ENCODE measurements at regions not wholly inside any gene's neighbourhood (a gene's known extent, or its start where the extent isn't known, plus 50 kb on each side); places are given as distances from the start of the nearest gene placed in this dataset.

GRCh38 chr2:111219285-111219684 lies 98.6 kb downstream of the BCL2L11 start:
- no peak for DNase-seq (ENCODE audit: low spot score)

DNA sequence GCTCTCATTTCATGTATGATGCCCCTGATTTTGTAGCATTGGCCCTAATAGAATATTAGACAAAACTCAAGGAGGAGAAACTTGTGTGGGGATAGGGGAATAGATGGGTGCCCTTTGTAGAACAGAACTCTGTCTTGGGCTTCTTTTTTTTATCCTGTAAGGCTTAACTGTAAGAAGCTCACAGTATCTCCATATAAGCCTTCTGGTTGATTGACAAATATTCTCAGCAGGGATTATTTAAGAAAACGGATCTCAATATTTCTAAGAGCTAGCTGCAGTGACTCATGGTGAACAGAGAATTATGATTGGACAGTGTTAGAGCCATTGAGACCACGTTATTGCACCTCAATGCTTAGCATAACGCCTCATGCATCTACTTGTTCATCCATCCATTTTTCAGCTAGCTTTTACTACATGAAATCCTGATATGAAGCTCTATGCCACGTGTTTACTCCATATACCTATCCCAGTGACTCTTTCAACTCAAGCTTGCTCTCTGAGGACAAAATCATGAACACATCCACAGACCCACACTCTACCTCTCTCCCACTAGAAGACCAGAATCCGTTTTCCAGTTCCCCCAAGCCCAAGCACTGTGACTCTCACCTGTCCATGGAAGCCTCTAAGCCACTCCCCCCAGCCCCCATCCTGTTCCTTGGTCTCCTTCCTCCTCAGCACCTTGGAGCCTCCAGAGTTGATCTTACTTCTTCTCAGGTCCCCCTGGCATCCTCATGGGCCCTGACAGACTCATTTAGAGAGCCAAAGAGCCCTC lies 99.2 kb downstream of the BCL2L11 start:
- DNase-seq (ENCODE audit: low spot score): no peak

DNA sequence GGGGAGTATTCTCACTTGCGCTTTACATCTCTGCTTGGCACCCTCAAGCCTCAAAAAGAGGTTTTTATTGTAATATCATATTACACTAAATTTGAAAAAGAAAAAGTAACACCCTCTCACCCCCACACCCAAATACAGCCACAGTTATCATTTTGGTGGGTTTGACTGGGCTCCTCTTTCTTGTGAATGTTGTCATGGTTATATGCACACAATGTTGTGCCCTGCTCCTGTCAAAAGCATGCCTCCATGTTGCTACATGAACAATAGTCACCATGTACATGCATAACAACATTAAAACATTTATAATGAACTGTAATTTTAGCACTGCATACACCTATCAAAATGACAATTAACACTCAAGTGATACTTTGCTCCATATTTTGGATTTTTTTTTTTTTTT lies 100.2 kb downstream of the BCL2L11 start:
- no peak for DNase-seq (ENCODE audit: low spot score)

DNA sequence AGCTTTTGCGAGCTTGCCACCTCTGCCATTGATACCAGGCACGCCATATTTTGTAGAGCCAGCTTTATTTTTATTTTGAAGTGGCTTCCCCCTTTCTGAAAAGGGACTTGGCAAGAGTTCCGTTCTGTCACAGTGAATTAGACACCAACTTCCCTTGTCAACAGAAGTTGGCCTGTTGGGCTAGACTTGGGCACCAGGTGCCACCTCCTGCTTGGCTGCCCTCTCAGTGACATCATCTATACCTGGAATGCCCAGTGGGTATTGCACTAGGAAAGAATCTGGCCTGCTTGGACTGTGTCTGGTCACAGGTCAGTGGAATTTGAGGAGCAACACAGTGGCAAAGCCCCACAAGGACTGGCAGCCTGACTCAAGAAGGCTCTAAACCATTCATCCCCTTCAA lies 101.0 kb downstream of the BCL2L11 start:
- DNase-seq (ENCODE audit: low spot score): no peak

DNA sequence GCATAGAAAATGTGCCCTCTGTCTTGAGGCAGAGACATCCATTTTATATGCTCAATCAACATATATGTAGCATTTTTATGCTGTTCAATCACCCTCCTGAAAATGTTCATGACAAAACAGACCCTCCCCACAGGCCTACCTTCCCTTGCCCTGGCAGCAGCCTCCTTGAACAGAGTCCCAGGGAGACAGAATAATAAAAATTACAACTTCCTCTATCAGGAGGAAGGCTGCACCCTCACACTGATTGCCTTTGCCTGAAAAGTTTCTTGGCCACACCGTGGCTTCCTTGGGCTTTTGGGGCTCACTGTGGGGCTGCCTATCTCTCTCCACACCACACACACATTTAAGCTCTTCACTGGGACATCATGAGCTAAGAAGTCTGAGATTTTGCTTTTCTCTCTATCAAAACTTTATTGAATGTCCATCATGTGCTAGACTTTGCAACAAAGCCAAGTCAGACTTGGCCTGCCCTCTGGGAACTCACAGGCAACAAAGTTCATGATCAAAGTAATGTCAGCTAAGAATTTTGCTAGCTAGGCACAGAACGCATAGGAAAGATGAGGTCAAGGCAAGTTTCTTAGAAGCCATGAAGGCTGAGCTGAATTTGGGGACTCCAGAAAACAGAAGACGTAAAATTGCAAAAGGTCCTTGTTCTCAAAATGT lies 101.6 kb downstream of the BCL2L11 start:
- no peak for DNase-seq (ENCODE audit: low spot score)

- DNase-seq (ENCODE audit: low spot score): no peak
Observed at GRCh38 chr2:111225856-111226255, 105.1 kb downstream of the BCL2L11 start.

GRCh38 chr2:111226876-111227700 lies 106.4 kb downstream of the BCL2L11 start:
- no peak for DNase-seq (ENCODE audit: low spot score)

DNA sequence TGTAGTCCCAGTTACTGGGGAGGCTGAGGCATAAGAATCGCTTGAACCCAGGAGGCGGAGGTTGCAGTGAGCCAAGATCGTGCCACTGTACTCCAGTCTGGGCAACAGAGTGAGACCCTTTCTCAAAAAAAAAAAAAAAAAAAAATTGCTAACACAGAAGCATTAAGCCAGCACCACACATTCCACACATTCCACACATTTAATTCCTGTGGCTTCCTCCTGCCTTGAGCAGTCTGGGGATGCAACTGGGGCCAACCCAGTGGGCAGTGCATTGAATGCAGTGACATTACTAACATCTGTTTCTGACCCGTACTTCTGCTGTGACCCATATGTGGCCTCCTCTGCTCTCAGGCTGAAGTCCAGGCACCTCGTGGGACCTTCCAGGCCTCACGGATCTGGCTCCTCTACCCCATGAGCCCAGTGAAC lies 107.0 kb downstream of the BCL2L11 start:
- DNase-seq (ENCODE audit: low spot score): no peak

GRCh38 chr2:111231532-111232252 lies 111.0 kb downstream of the BCL2L11 start:
- DNase-seq (ENCODE audit: low spot score): no peak

- no peak for DNase-seq (ENCODE audit: low spot score)
Observed at GRCh38 chr2:111235192-111236015, 114.7 kb downstream of the BCL2L11 start.

- no peak for DNase-seq (ENCODE audit: low spot score)
Observed at GRCh38 chr2:111236025-111236424, 115.3 kb downstream of the BCL2L11 start.

DNA sequence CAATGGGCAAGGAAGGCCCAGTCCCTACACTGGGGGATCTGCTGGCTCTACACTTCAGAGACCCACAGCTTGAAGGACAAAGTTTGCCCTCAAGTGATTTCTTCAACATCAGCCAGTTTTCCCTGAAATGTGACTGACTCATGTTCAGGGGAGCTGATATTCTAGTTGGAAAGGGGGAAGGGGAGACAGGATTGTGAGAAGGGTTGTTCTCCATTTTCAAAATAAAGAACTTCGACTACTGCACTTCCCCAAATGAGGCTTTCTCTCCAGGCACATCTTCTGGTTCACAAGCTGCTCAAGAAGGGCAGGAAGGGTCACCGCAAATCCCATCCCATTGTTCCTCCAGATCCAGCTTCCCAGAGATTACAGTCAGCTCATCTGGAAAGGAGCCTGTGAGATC lies 117.6 kb downstream of the BCL2L11 start:
- no peak for DNase-seq (ENCODE audit: low spot score)

DNA sequence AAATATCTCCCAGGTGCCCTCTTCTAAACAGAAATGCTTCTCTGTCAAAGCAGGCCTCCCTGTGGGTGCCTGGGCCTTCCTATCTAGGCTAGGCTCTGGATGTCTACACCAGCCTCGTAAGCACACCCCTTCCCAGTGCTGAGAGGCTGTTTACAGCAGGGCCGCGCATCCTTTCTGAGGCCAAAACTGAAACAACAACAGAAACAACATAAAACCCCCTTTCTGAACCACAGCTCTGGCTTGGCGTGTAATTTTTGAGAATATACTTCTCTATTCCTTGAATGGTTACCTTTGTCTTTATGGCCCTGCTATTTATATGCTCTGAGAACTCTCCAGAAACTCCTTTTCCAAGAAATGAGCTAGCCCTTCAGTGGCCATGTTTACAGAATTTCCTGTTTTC lies 118.4 kb downstream of the BCL2L11 start:
- DNase-seq (ENCODE audit: low spot score): no peak

- no peak for DNase-seq (ENCODE audit: low spot score)
Observed at GRCh38 chr2:111239581-111240249, 119.0 kb downstream of the BCL2L11 start.

GRCh38 chr2:111243295-111243694 lies 122.6 kb downstream of the BCL2L11 start:
- DNase-seq (ENCODE audit: low spot score): no peak

GRCh38 chr2:111244864-111245263 lies 124.2 kb downstream of the BCL2L11 start:
- no peak for DNase-seq (ENCODE audit: low spot score)

DNA sequence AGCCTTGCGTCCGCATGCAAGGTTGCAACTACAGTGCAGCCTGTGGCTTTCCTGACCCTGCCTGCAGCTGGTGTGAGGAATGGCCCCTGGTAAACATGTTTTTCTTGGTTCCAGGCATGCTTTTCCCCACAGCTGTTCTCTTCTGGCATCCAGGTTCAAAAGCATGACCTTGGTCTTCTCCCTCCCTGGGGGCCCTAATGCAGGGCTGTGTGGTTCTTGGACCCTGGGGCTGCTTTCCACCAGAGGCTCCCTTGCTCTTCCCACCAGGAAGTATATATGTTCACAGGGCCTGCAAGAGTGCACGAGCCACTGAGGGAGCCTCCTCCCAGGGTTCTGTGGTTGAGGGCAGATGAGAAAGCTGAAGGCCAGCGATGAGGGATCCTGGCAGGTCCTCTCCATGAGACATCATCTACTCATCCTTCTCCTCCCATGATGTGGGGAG lies 125.9 kb downstream of the BCL2L11 start:
- no peak for DNase-seq (ENCODE audit: low spot score)

GRCh38 chr2:111247491-111247890 lies 126.8 kb downstream of the BCL2L11 start:
- DNase-seq (ENCODE audit: low spot score): no peak

- no peak for DNase-seq (ENCODE audit: low spot score)
Observed at GRCh38 chr2:111249806-111250205, 129.1 kb downstream of the BCL2L11 start.

DNA sequence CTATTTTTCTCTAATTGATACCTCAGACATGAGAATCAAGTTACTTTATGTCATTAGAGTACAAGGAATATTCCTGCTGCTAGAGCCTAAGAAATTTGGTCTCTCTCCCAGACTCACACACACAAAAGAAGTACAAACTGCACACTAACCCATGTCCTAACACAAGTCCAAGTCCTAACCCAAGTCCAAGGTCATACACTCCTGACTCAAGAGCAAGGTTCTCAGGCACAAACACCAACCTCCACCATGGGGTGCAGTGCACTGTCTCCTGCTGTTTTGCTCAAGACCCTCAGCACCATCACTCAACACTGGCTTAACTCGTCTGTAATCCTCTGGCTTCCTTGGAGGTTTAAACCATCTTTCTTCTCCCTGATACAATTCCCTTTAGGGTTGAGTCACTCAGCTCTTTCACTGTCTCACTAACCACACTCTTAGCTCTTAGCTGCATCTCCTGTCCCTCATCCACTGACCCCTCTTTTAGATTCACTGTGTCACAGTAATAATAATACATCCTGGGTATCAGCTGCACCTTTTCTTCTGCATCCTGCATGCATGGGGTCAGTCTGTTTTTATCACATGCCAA lies 129.8 kb downstream of the BCL2L11 start:
- no peak for DNase-seq (ENCODE audit: low spot score)
